Thoracic aorta (tissue), 2 donors: ENCODE measurements at regions not wholly inside any gene's neighbourhood (a gene's known extent, or its start where the extent isn't known, plus 50 kb on each side); places are given as distances from the start of the nearest gene placed in this dataset.

Experiments used
- ATAC-seq: fragments of 150-250 bp; one replicate; pipeline ENCODE4 v1.8.0; 2017; ENCODE audit warnings: low read depth; ENCODE audit not compliant: insufficient number of reproducible peaks, low FRiP score
- DNase-seq: peaks from one replicate; pipeline ENCODE4 v3.0.0-alpha.2; 2020; ENCODE audit warnings: low spot score
- H3K27ac ChIP-seq, 2 donors: fragments of 200-600 bp; sonication (generic); 1 replicate in 1 of 2; 2 replicates in 1 of 2; pipeline ENCODE4 v1.5.1; 2016; ENCODE audit warnings: mild to moderate bottlenecking in 2 of 2, moderate library complexity in 2 of 2
- H3K27me3 ChIP-seq: fragments of 200-600 bp; sonication (generic); replicated peaks from 2 replicates; pipeline ENCODE4 v1.6.0; 2016; ENCODE audit warnings: mild to moderate bottlenecking; ENCODE audit not compliant: insufficient read depth
- H3K36me3 ChIP-seq: fragments of 200-600 bp; sonication (generic); one replicate; pipeline ENCODE4 v1.5.1; 2016
- H3K4me1 ChIP-seq, 2 donors: fragments of 200-600 bp; sonication (generic); 1 replicate in 1 of 2; 2 replicates in 1 of 2; pipeline versions ENCODE4 v1.5.1 to v1.6.0; 2016; ENCODE audit warnings: low read depth in 2 of 2, mild to moderate bottlenecking in 1 of 2; ENCODE audit not compliant: control insufficient read depth in 1 of 2
- H3K4me3 ChIP-seq: fragments of 200-600 bp; sonication (generic); 2 replicates; pipeline ENCODE4 v1.5.1; 2016; ENCODE audit warnings: mild to moderate bottlenecking
- H3K9me3 ChIP-seq: fragments of 200-600 bp; sonication (generic); 2 replicates; pipeline ENCODE4 v1.5.1; 2016
- CTCF ChIP-seq: fragments of 200-600 bp; sonication (generic); IDR thresholded peaks from one replicate; pipeline ENCODE4 v1.5.1; 2019; ENCODE audit warnings: antibody characterized with exemption

- Histone ChIP-seq H3K4me3 (no peak overlapping the region), H3K27ac (no peak overlapping the region), H3K9me3 (no peaks in the 10 kb centered on the region), H3K4me1 (peaks cover 14 to 31% of the 10 kb centered on the region in 2 donors), H3K27me3 (no peaks in the 10 kb centered on the region), H3K36me3 (no peaks in the 10 kb centered on the region)
- peak; percentile 11 for ATAC-seq
- no peak for TF ChIP-seq CTCF
- no peak for DNase-seq
Observed at GRCh38 chr10:30228417-30229036, 120.6 kb downstream of the MTPAP start.

GRCh38 chr10:30227481-30227880 is 121.6 kb downstream of the MTPAP start:
- Histone ChIP-seq H3K27ac (peak overlapping the region in 1 of 2 donors; percentile 28), H3K9me3 (no peaks in the 10 kb centered on the region), H3K4me3 (no peak overlapping the region), H3K27me3 (no peaks in the 10 kb centered on the region), H3K36me3 (no peaks in the 10 kb centered on the region), H3K4me1 (peaks cover 14 to 31% of the 10 kb centered on the region in 2 donors)
- DNase-seq = no peak
- TF ChIP-seq CTCF = no peak
- ATAC-seq = no peak

- Histone ChIP-seq H3K36me3 (no peaks in the 10 kb centered on the region), H3K27ac (no peak overlapping the region), H3K4me1 (peaks cover 6 to 26% of the 10 kb centered on the region in 2 donors), H3K4me3 (peak overlapping the region; percentile 58), H3K27me3 (no peaks in the 10 kb centered on the region), H3K9me3 (no peaks in the 10 kb centered on the region)
- no peak for TF ChIP-seq CTCF
- DNase-seq = no peak
- peak; percentile 54 for ATAC-seq
Observed at GRCh38 chr10:30219971-30220751, 128.9 kb downstream of the MTPAP start.

- no peak for TF ChIP-seq CTCF
- H3K27me3 ChIP-seq = no peaks in the 10 kb centered on the region
- H3K27ac ChIP-seq = no peak overlapping the region
- no peaks in the 10 kb centered on the region for H3K36me3 ChIP-seq
- H3K9me3 ChIP-seq = no peaks in the 10 kb centered on the region
- H3K4me1 ChIP-seq = peaks cover 6 to 30% of the 10 kb centered on the region in 2 donors
- no peak overlapping the region for H3K4me3 ChIP-seq
- no peak for DNase-seq
- ATAC-seq = no peak
Observed at GRCh38 chr10:30216821-30217220, 132.3 kb downstream of the MTPAP start.

- H3K36me3 ChIP-seq = no peaks in the 10 kb centered on the region
- DNase-seq (no peak), ATAC-seq (no peak)
- TF ChIP-seq CTCF = no peak
- peak overlapping the region; percentile 27 for H3K4me3 ChIP-seq
- no peaks in the 10 kb centered on the region for H3K9me3 ChIP-seq
- H3K27me3 ChIP-seq = no peaks in the 10 kb centered on the region
- H3K4me1 ChIP-seq = peaks cover 4 to 25% of the 10 kb centered on the region in 2 donors
- no peak overlapping the region for H3K27ac ChIP-seq
Observed at GRCh38 chr10:30215623-30216022, 133.5 kb downstream of the MTPAP start.
